ENCODE measurements at regions not wholly inside any gene's neighbourhood (a gene's known extent, or its start where the extent isn't known, plus 50 kb on each side); places are given as distances from the start of the nearest gene placed in this dataset.

DNA sequence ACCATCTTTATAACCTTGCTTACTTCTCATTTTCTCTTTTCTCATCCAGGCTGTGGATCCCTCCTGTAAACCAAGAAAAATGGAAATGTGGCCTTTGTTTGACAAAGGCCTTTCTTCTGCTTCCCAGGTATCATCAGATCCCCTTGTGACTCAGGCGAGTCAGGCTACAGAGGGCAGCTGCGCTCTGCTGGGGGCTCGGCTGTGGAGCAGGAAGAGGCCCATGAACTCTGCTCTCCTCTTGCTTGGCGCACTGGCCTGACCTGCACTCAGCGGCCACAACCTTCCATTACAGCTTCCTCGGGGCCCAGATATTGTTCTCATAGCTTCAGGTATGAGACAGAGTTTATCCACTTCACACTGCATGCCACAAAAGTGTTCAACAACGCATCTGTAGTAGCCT, 457.6 kb upstream of the COBL start:
- TF ChIP-seq, protein P1, sequence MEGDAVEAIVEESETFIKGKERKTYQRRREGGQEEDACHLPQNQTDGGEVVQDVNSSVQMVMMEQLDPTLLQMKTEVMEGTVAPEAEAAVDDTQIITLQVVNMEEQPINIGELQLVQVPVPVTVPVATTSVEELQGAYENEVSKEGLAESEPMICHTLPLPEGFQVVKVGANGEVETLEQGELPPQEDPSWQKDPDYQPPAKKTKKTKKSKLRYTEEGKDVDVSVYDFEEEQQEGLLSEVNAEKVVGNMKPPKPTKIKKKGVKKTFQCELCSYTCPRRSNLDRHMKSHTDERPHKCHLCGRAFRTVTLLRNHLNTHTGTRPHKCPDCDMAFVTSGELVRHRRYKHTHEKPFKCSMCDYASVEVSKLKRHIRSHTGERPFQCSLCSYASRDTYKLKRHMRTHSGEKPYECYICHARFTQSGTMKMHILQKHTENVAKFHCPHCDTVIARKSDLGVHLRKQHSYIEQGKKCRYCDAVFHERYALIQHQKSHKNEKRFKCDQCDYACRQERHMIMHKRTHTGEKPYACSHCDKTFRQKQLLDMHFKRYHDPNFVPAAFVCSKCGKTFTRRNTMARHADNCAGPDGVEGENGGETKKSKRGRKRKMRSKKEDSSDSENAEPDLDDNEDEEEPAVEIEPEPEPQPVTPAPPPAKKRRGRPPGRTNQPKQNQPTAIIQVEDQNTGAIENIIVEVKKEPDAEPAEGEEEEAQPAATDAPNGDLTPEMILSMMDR (IDR thresholded peaks at IDR 0.05): no peak
- no peak for TF ChIP-seq POLR2A (IDR thresholded peaks at IDR 0.05)

Data from testis (tissue), 2 donors.